Neural progenitor cell (in vitro differentiated cells): ENCODE measurements at regions not wholly inside any gene's neighbourhood (a gene's known extent, or its start where the extent isn't known, plus 50 kb on each side); places are given as distances from the start of the nearest gene placed in this dataset.

Experiments
- CTCF ChIP-seq: fragments of 200-600 bp; sonication (generic); IDR thresholded peaks from 2 replicates; pipeline ENCODE4 v1.5.1; 2017; ENCODE audit warnings: antibody characterized with exemption, mild to moderate bottlenecking
- EZH2 ChIP-seq: fragments of 200-600 bp; sonication (generic); IDR thresholded peaks from 2 replicates; pipeline ENCODE4 v1.6.1; 2017; ENCODE audit warnings: antibody characterized with exemption, mild to moderate bottlenecking, moderate library complexity
- EZH2phosphoT487 ChIP-seq: fragments of 200-600 bp; sonication (generic); IDR thresholded peaks from 2 replicates; pipeline ENCODE4 v1.6.1; 2017; ENCODE audit warnings: antibody characterized with exemption

- TF ChIP-seq CTCF, result no peak
- TF ChIP-seq EZH2phosphoT487, result no peak
- TF ChIP-seq EZH2, result no peak
Measured at GRCh38 chr5:23157169-23157568, 304.0 kb upstream of the CDH12 start.
